KMS-11 (cell line): ENCODE measurements at regions not wholly inside any gene's neighbourhood (a gene's known extent, or its start where the extent isn't known, plus 50 kb on each side); places are given as distances from the start of the nearest gene placed in this dataset.

Experiments used
- H2AFZ ChIP-seq: fragments of 200-600 bp; sonication (generic); 2 replicates; pipeline ENCODE4 v1.6.1; 2016; ENCODE audit warnings: antibody characterized with exemption, mixed run types, low read depth
- H3K27ac ChIP-seq: fragments of 200-600 bp; sonication (generic); 2 replicates; pipeline ENCODE4 v1.6.1; 2016; ENCODE audit warnings: mild to moderate bottlenecking, mixed run types
- H3K27me3 ChIP-seq: fragments of 200-600 bp; sonication (generic); 2 replicates; pipeline ENCODE4 v1.6.1; 2017; ENCODE audit warnings: mild to moderate bottlenecking, low read depth, mixed run types, moderate library complexity; ENCODE audit not compliant: insufficient read depth
- H3K36me3 ChIP-seq: fragments of 200-600 bp; sonication (generic); 2 replicates; pipeline ENCODE4 v1.6.1; 2017; ENCODE audit warnings: mild to moderate bottlenecking, mixed run types; ENCODE audit not compliant: insufficient read depth
- H3K4me1 ChIP-seq: fragments of 200-600 bp; sonication (generic); 2 replicates; pipeline ENCODE4 v1.6.1; 2016; ENCODE audit warnings: mild to moderate bottlenecking, low read depth, mixed run types; ENCODE audit not compliant: poor library complexity, severe bottlenecking
- H3K4me2 ChIP-seq: fragments of 200-600 bp; sonication (generic); 2 replicates; pipeline ENCODE4 v1.7.0; 2016; ENCODE audit warnings: mild to moderate bottlenecking, mixed run types
- H3K4me3 ChIP-seq: fragments of 200-600 bp; sonication (generic); IDR thresholded peaks from 2 replicates; pipeline ENCODE4 v1.6.1; 2017; ENCODE audit warnings: low read depth, low read length, mixed read lengths; ENCODE audit not compliant: insufficient read depth
- H3K79me2 ChIP-seq: fragments of 200-600 bp; sonication (generic); 2 replicates; pipeline ENCODE4 v1.6.1; 2016; ENCODE audit warnings: low read depth, mixed run types; ENCODE audit not compliant: insufficient read depth
- H3K9ac ChIP-seq: fragments of 200-600 bp; sonication (generic); 2 replicates; pipeline ENCODE4 v1.6.1; 2016; ENCODE audit warnings: mild to moderate bottlenecking, mixed run types
- H4K20me1 ChIP-seq: fragments of 200-600 bp; sonication (generic); 2 replicates; pipeline ENCODE4 v1.6.1; 2016; ENCODE audit warnings: mild to moderate bottlenecking, mixed run types; ENCODE audit not compliant: insufficient read depth
- TF ChIP-seq, protein P1 (sequence below): fragments of 200-600 bp; sonication (generic); conservative IDR thresholded peaks from 2 replicates; pipeline ENCODE4 v1.6.1; 2017; ENCODE audit warnings: low read depth, mild to moderate bottlenecking, antibody characterized with exemption, low read length, moderate library complexity, mixed read lengths

GRCh38 chr1:82549841-82550240 lies 749.1 kb downstream of the ADGRL2 start:
- Histone ChIP-seq H3K27me3 (no peaks in the 10 kb centered on the region), H3K36me3 (no peaks in the 10 kb centered on the region), H3K4me1 (no peaks in the 10 kb centered on the region), H3K27ac (no peak overlapping the region), H3K9ac (no peak overlapping the region), H2AFZ (no peak overlapping the region), H3K79me2 (no peaks in the 10 kb centered on the region), H3K4me3 (no peak overlapping the region), H3K4me2 (no peak overlapping the region), H4K20me1 (no peaks in the 10 kb centered on the region)
- TF ChIP-seq, protein P1, sequence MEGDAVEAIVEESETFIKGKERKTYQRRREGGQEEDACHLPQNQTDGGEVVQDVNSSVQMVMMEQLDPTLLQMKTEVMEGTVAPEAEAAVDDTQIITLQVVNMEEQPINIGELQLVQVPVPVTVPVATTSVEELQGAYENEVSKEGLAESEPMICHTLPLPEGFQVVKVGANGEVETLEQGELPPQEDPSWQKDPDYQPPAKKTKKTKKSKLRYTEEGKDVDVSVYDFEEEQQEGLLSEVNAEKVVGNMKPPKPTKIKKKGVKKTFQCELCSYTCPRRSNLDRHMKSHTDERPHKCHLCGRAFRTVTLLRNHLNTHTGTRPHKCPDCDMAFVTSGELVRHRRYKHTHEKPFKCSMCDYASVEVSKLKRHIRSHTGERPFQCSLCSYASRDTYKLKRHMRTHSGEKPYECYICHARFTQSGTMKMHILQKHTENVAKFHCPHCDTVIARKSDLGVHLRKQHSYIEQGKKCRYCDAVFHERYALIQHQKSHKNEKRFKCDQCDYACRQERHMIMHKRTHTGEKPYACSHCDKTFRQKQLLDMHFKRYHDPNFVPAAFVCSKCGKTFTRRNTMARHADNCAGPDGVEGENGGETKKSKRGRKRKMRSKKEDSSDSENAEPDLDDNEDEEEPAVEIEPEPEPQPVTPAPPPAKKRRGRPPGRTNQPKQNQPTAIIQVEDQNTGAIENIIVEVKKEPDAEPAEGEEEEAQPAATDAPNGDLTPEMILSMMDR: no peak

DNA sequence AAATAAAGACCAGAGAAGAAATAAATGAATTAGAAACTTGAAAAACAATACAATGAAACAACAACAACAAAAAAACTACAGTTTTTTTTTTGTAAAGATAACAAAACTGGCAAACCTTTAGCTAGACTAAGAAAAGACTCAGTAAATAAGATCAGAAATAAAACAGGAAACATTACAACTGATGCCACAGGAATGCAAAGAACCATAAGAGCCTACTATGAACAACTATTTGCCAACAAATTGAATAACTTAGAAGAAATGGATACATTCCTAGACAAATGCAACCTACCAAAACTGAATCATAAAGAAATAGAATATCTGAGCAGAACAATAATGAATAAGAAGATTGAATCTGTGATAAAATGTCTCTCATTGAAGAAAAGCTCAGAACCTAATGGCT lies 742.0 kb downstream of the ADGRL2 start:
- Histone ChIP-seq H3K79me2 (no peaks in the 10 kb centered on the region), H3K4me3 (no peak overlapping the region), H3K27ac (no peak overlapping the region), H3K4me1 (no peaks in the 10 kb centered on the region), H3K9ac (no peak overlapping the region), H3K27me3 (no peaks in the 10 kb centered on the region), H3K4me2 (no peak overlapping the region), H2AFZ (no peak overlapping the region), H3K36me3 (no peaks in the 10 kb centered on the region), H4K20me1 (no peaks in the 10 kb centered on the region)
- TF ChIP-seq, protein P1: no peak

DNA sequence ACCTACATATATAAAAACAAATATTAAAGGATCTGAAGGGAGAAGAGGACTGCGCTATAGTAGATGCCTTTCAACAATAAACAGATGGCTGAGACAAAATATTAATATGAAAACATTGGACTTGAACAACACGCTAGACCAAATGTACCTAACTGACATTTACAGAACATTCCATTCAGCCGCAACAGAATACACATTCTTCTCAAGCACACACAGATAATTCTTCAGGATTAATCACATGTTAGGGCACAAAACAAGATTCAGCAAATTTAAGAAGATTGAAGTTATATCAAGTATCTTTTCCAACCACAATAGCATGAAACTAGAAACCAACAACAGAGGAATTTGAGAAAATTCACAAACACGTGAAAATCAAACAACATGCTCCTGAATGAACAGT lies 741.4 kb downstream of the ADGRL2 start:
- no peaks in the 10 kb centered on the region for H3K36me3 ChIP-seq
- H3K79me2 ChIP-seq: no peaks in the 10 kb centered on the region
- H3K9ac ChIP-seq: no peak overlapping the region
- no peaks in the 10 kb centered on the region for H3K27me3 ChIP-seq
- no peak overlapping the region for H3K27ac ChIP-seq
- H4K20me1 ChIP-seq: no peaks in the 10 kb centered on the region
- TF ChIP-seq, protein P1: no peak
- H3K4me2 ChIP-seq: no peak overlapping the region
- no peaks in the 10 kb centered on the region for H3K4me1 ChIP-seq
- H3K4me3 ChIP-seq: no peak overlapping the region
- no peak overlapping the region for H2AFZ ChIP-seq

GRCh38 chr1:82540006-82540405 lies 739.3 kb downstream of the ADGRL2 start:
- Histone ChIP-seq H3K36me3 (no peaks in the 10 kb centered on the region), H4K20me1 (no peaks in the 10 kb centered on the region), H3K27me3 (no peaks in the 10 kb centered on the region), H3K79me2 (no peaks in the 10 kb centered on the region), H3K4me3 (no peak overlapping the region), H3K4me2 (no peak overlapping the region), H3K9ac (no peak overlapping the region), H2AFZ (no peak overlapping the region), H3K4me1 (no peaks in the 10 kb centered on the region), H3K27ac (no peak overlapping the region)
- TF ChIP-seq, protein P1: no peak
